A673 (cell line): ENCODE measurements at regions not wholly inside any gene's neighbourhood (a gene's known extent, or its start where the extent isn't known, plus 50 kb on each side); places are given as distances from the start of the nearest gene placed in this dataset.

Experiments
- EZH2 ChIP-seq: fragments of 200-600 bp; sonication (generic); IDR thresholded peaks from 2 replicates; pipeline ENCODE4 v1.6.1; 2017; ENCODE audit warnings: borderline replicate concordance, low read depth, mild to moderate bottlenecking, mixed read lengths, antibody characterized with exemption, low read length; ENCODE audit not compliant: poor library complexity, severe bottlenecking
- TF ChIP-seq, protein P1 (sequence below): fragments of 300-800, 200-600 bp; sonication (generic); conservative IDR thresholded peaks from 2 replicates; pipeline ENCODE4 v1.5.1; 2017; ENCODE audit warnings: low read depth, mild to moderate bottlenecking, antibody characterized with exemption, low read length, moderate library complexity, mixed read lengths

DNA sequence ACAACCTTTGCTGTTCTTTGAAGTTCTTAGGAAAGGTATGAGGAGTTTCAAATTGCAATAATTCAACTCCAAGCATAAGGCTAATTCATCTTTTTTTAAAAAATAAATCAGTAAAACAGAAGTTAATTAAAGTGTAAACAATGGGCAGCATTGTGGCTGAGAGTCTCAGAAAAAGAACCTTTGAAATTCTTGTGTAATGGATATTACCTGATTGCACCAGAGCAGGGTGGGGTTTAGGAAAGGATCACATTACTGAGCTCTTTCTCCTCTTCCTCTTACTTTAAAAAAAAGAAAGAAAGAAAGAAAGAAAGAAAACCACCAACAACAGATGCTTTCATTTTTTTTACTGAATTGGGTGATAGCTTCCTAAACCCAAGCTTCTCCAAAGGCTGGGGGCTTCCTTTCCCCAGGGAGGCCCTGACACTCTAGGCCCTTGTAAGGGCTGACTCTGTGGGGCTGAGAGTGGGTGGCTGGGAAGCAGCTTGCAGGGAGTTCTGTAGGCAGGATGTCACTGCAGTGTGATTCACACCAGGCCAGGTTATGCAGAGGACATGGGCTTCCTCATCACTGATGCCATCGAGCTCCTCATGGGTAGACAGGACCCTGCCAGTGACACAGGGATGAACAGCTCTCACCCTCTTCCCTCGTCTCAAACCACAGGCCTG, 564.5 kb downstream of the FGF9 start:
- TF ChIP-seq, protein P1, sequence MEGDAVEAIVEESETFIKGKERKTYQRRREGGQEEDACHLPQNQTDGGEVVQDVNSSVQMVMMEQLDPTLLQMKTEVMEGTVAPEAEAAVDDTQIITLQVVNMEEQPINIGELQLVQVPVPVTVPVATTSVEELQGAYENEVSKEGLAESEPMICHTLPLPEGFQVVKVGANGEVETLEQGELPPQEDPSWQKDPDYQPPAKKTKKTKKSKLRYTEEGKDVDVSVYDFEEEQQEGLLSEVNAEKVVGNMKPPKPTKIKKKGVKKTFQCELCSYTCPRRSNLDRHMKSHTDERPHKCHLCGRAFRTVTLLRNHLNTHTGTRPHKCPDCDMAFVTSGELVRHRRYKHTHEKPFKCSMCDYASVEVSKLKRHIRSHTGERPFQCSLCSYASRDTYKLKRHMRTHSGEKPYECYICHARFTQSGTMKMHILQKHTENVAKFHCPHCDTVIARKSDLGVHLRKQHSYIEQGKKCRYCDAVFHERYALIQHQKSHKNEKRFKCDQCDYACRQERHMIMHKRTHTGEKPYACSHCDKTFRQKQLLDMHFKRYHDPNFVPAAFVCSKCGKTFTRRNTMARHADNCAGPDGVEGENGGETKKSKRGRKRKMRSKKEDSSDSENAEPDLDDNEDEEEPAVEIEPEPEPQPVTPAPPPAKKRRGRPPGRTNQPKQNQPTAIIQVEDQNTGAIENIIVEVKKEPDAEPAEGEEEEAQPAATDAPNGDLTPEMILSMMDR = no peak
- TF ChIP-seq EZH2 = no peak
